ENCODE measurements at regions not wholly inside any gene's neighbourhood (a gene's known extent, or its start where the extent isn't known, plus 50 kb on each side); places are given as distances from the start of the nearest gene placed in this dataset.

- no peak for DNase-seq (ENCODE audit: low spot score)
These were observed 147.3 kb downstream of the CCDC34 start for GRCh38 chr11:27215471-27216269.

- DNase-seq (ENCODE audit: low spot score): no peak
These were observed 148.3 kb downstream of the CCDC34 start for GRCh38 chr11:27214713-27215112.

GRCh38 chr11:27213232-27213660, 149.8 kb downstream of the CCDC34 start:
- no peak for DNase-seq (ENCODE audit: low spot score)

- no peak for DNase-seq (ENCODE audit: low spot score)
These were observed 150.7 kb downstream of the CCDC34 start for GRCh38 chr11:27212248-27212780.

GRCh38 chr11:27211370-27212127, 151.5 kb downstream of the CCDC34 start:
- no peak for DNase-seq (ENCODE audit: low spot score)

- no peak for DNase-seq (ENCODE audit: low spot score)
These were observed 152.5 kb downstream of the CCDC34 start for GRCh38 chr11:27210531-27210930.

GRCh38 chr11:27209562-27210005, 153.4 kb downstream of the CCDC34 start:
- no peak for DNase-seq (ENCODE audit: low spot score)

GRCh38 chr11:27208846-27209245, 154.2 kb downstream of the CCDC34 start:
- no peak for DNase-seq (ENCODE audit: low spot score)

GRCh38 chr11:27207025-27207650, 155.9 kb downstream of the CCDC34 start:
- DNase-seq (ENCODE audit: low spot score): no peak

- DNase-seq (ENCODE audit: low spot score): no peak
These were observed 157.0 kb downstream of the CCDC34 start for GRCh38 chr11:27205779-27206570.

GRCh38 chr11:27205250-27205649, 157.8 kb downstream of the CCDC34 start:
- no peak for DNase-seq (ENCODE audit: low spot score)

- no peak for DNase-seq (ENCODE audit: low spot score)
These were observed 158.5 kb downstream of the CCDC34 start for GRCh38 chr11:27204529-27204928.

- no peak for DNase-seq (ENCODE audit: low spot score)
These were observed 159.9 kb downstream of the CCDC34 start for GRCh38 chr11:27203077-27203647.

GRCh38 chr11:27201454-27202302, 161.1 kb downstream of the BBOX1 start:
- no peak for DNase-seq (ENCODE audit: low spot score)

GRCh38 chr11:27200779-27201453, 160.3 kb downstream of the BBOX1 start:
- DNase-seq (ENCODE audit: low spot score): no peak

- DNase-seq (ENCODE audit: low spot score): peak; percentile 34
These were observed 155.7 kb downstream of the BBOX1 start for GRCh38 chr11:27196203-27196897.

GRCh38 chr11:27195837-27196202, 155.2 kb downstream of the BBOX1 start:
- no peak for DNase-seq (ENCODE audit: low spot score)

- no peak for DNase-seq (ENCODE audit: low spot score)
These were observed 154.4 kb downstream of the BBOX1 start for GRCh38 chr11:27194976-27195375.
